ENCODE measurements at regions not wholly inside any gene's neighbourhood (a gene's known extent, or its start where the extent isn't known, plus 50 kb on each side); places are given as distances from the start of the nearest gene placed in this dataset.

DNA sequence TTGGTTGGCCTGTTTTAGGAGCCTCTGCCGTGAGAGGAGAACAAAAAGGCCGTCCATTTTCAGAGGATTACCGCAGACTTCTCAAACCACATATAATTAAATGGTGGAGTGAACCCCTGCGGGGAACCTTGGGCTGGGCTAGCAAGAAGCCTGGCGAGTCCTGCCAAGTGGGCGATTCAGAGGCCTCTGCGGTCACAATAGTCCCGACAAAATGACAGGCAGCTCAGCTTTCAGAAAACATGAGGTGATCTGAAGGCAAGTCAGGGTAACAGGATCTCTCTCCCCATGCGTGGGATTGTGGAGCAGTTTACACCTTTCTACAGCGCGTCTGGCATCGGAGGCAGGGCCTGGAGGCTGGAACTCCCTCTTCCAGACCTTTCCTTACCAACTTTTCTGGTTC lies 134.8 kb downstream of the ASB7 start:
- no peak for DNase-seq

GRCh38 chr15:100738614-100739013 lies 136.2 kb downstream of the ASB7 start:
- DNase-seq: no peak

- no peak for DNase-seq
Observed at GRCh38 chr15:100740138-100740537, 137.7 kb downstream of the ASB7 start.

- no peak for DNase-seq
Observed at GRCh38 chr15:100751585-100751984, 128.0 kb upstream of the ALDH1A3 start.

GRCh38 chr15:100753503-100753902 lies 126.1 kb upstream of the ALDH1A3 start:
- no peak for DNase-seq

GRCh38 chr15:100757661-100758060 lies 122.0 kb upstream of the ALDH1A3 start:
- DNase-seq: no peak

DNA sequence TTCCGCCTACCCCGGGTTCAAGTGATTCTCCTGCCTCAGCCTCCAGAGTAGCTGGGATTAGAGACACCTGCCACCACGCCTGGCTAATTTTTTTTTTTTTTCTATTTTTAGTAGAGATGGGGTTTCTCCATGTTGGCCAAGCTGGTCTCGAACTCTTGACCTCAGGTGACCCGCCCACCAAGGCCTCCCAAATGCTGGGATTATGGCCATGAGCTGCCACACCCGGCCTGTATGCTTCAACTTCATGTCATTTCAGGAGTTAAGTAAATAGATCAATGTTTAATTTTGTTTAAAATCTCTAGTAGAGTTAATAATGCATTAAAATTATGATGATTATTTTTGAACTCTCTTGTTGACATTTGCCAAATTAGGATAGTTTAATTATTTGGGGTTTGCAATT lies 121.1 kb upstream of the ALDH1A3 start:
- DNase-seq: no peak

DNA sequence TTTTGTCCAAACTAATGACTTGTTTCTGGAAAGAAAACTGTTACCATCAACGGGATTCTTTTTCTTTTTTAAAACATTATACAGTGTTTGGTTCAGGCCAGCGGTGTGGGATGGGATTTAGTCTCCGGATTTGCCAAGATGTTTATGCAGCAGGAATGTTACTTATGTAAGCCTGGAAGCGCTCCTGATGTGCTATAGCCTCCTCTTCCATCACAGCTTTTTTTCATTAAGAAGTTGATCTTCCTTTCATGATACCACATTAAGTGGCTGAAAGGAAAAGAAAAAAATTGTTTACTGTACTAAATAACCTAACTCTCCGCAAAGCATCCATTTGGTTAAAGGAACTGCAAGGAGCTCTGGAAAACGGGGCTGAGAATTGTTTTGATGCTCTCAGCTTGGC lies 120.5 kb upstream of the ALDH1A3 start:
- no peak for DNase-seq

DNA sequence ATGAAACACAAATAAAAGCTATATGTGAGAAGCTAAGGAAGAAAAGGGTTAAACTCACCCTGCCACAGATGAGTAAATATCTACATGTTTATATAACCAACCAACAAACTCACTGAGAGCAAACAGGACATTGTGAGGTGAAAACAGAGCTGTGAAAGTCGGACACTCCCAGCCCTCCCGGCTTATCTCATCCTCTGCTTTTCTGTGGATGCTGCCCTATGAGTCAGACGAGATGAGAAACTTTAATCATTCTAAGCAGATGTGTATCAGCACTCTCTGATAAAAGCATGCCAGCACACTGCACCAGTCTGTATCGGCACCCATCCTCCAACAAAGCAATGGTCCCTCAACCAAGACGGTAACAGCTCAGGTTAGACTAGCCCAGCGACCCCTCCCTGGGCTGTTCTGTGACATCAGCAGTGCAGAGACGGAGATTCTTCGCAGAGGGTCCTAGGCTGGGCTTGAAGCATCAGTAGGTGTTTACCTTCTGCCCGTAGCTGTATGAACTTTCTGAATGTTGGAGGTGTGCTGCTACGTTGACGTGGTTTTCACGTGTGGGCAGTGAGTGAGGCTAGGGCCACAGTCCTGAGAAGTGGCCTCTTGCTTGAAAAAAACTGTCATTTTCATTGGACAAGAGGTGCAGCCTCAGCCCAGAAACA lies 119.8 kb upstream of the ALDH1A3 start:
- DNase-seq: no peak

- DNase-seq: no peak
Observed at GRCh38 chr15:100760357-100760903, 119.2 kb upstream of the ALDH1A3 start.

- DNase-seq: no peak
Observed at GRCh38 chr15:100761290-100761935, 118.2 kb upstream of the ALDH1A3 start.

GRCh38 chr15:100762289-100762688 lies 117.3 kb upstream of the ALDH1A3 start:
- DNase-seq: no peak

DNA sequence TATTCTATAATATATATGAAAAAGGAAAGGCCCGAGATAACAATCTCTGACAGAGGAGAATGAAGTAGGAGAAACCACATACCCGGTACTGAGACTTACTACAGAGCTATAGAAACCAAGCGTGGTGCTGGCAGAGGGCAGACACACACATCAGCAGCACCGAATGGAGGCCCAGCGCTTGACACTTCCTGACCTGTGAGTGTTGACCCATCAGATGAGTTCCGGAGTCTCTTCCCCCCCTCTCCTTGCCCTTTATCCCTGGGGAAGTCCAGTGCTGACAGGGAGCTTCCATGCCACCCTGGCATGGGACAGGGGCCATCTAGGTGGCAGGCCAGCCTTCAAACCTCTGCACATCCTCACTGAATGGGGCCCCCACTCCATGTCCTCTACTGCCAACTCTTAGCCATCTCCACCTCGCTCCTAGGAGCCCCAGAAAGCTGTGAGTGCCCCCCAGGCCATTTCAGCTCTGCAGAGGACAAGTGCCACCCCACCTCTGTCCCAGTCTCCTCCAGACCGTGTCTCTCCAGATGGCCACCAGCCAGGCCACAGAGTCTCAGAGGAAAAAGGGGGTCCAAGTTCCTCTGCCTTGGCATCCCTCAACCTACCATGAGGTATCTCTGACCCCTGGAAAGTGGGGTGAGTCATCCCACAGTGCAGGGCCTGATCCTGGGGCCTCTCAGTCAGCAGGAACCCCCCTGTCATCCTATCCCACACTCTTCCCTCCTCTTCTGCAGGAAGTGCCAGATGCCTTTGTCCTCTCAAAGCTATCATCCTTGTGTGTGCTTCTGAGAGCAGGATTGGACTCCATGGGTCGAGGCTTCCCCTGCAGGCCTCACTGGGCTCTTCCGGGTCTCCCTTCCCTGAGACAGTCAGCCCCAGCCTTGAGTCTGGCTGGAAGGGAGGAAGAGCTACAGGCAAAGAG lies 116.5 kb upstream of the ALDH1A3 start:
- DNase-seq: no peak

DNA sequence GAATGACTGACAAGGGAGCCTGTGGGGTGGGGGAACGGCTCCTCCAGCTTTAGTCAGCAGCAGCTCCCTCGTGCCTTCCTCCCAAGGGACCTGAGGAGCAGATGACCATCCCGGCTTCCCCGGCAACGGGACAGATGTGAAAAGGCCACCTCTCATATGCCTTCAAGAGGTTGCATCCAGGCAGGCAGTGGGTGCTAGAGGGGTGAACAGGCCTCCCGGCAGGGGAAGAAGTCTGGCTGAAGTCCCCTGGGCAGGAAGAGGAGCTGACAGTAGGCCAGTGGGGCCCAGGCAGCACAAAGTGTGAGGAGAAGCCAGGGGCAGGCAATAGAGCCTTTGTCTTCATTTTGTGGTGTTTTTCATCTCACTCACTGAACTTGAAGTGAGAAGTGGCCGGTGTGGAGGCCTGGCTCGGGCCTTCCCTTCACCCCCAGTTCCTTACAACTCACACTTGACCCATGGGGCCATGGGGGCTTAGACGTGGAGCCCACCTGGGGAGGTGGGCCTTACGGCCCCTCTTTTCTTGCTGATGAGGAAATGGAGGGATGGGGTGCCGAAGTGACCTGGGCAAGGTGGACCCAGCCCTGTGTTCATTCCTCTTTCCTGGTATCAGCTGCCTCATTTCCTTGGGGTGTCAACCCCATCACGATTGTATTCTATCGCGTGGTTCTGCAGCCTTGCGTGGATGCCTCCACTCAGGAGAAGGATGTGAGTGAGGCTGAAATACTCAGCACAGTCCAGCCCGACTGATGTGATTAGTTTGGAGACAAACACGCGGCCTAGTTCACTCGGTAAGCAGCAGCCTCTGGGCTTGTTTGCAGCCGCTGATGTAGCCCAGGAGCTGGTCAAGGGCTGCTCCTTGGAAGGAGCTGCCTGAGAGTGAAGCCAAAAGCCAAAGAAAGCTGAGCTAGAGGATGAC lies 115.5 kb upstream of the ALDH1A3 start:
- no peak for DNase-seq

DNA sequence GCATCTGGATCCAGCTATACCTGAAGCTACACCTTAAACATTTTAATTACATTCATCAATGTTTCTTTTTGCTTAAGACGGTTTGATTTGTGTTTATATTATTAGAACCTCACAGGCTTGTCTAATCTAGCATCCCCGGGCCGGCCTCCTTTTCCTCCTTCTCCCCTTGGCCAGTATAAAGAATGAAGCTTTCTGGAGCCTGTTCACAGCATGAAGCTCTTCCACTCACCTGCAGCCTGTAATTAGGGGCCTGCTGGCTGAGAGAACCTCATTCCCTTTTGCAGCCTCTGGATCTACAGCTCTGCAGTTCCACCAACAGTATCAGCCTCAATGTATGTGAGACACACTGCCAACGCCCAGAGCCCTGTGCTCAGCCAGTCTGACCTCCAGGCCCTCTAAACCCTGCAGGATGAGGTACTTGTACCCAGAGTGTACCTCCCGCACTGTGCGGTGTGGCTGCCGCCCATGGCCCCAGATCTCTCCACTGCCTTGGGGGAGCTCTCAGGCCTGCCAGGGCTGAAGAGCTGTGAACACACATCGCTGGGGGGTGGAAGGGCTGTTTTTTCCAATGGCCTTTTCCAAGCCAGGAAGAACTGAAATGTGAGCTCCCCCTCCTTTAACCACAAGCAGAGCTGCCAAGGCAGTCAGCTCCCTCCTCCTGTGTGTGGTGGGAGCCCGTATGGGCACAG lies 114.7 kb upstream of the ALDH1A3 start:
- DNase-seq: no peak

DNA sequence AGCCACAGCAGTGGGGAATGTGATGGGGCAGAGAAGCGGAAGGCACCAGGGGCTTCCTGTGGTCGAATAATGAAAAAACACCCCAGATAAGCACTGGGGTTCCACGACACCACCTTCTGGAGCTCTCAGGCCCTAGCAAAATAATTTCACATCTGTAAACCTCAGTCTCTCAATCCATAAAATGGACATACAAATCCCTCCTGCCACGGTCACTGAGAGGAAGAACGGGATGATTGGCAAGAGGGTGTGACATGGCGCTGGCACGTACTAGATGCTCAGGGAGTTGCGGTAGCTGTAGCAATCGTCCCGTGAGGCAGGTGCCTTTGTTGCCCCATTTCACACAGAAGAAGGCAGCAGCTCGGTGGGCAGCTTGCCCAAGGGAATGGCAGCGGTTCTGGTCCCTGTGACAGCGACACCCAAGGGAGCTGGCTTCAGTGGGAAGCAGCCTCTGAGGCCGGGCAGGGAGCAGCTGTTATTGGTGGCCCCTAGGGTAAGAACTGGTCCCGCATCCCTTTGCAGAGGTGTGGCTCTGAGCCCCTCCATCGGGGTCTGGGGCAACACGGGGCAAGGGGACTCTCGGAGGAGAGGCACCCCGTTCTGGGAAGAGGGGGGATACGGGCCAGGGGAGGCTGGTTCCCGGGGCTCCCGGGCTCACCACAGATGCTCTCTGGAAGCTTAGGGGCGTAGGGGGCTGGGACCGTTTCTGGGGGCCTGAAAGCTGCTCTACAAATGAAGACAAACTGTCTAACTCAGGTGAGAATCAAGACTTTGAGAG lies 114.0 kb upstream of the ALDH1A3 start:
- DNase-seq: no peak

- no peak for DNase-seq
Observed at GRCh38 chr15:100766243-100767000, 113.2 kb upstream of the ALDH1A3 start.

- DNase-seq: no peak
Observed at GRCh38 chr15:100767001-100767825, 112.4 kb upstream of the ALDH1A3 start.

DNA sequence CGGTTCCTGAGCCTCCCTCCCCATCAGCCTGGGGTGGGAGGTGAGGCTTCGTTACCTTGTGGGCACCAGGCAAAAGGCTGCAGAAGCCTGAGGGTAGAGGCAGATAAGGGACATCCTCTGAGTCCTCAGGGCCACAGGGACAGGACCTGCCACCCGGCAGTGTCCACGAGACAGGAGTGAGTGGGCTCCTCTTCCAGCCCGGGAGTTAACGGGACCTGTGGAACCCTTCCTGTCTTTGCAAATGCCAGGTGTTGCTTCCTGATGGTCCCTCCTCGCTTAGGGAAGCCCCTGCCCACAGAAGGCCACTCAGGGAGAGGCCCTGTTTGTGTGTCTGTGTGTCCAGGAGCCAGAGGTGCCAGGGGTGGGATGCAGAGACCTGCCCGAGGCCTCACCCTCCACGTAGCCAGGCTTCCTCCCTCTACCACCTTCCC lies 111.1 kb upstream of the ALDH1A3 start:
- DNase-seq: no peak

Measured in NCI-H187 treated with DMSO at 0.1 percent for 48 hours (cell line).